DMS153 treated with DMSO at 0.1 percent for 48 hours (cell line): ENCODE measurements at regions not wholly inside any gene's neighbourhood (a gene's known extent, or its start where the extent isn't known, plus 50 kb on each side); places are given as distances from the start of the nearest gene placed in this dataset.
"Not testable (repeated sequence)": the region's sequence is repeated elsewhere in the genome, so short reads cannot be mapped to it uniquely, and the experiment has no call there.

Source experiments
- DNase-seq: peaks from one replicate; lab custom pipeline; 2025; ENCODE audit not compliant: unreplicated experiment; lab: John Stamatoyannopoulos, UW

- no peak for DNase-seq
Observed at GRCh38 chr1:67908250-67908936, 75.1 kb upstream of the GNG12 start.

- DNase-seq: not testable (repeated sequence)
Observed at GRCh38 chr1:67907467-67907866, 74.2 kb upstream of the GNG12 start.

GRCh38 chr1:67906015-67906414 lies 72.7 kb upstream of the GNG12 start:
- DNase-seq: not testable (repeated sequence)

GRCh38 chr1:67902546-67903223 lies 69.4 kb upstream of the GNG12 start:
- not testable (repeated sequence) for DNase-seq

GRCh38 chr1:67898033-67898726 lies 64.9 kb upstream of the GNG12 start:
- no peak for DNase-seq

- DNase-seq: no peak
Observed at GRCh38 chr1:67897270-67897949, 64.1 kb upstream of the GNG12 start.

- DNase-seq: no peak
Observed at GRCh38 chr1:67896826-67897225, 63.6 kb upstream of the GNG12 start.

GRCh38 chr1:67894981-67895735 lies 61.9 kb upstream of the GNG12 start:
- DNase-seq: no peak

GRCh38 chr1:67893126-67893495 lies 59.8 kb upstream of the GNG12 start:
- DNase-seq: no peak

GRCh38 chr1:67892476-67893125 lies 59.3 kb upstream of the GNG12 start:
- DNase-seq: no peak

GRCh38 chr1:67890857-67891256 lies 57.6 kb upstream of the GNG12 start:
- no peak for DNase-seq

- no peak for DNase-seq
Observed at GRCh38 chr1:67889953-67890567, 56.8 kb upstream of the GNG12 start.

GRCh38 chr1:67889466-67889865 lies 56.2 kb upstream of the GNG12 start:
- no peak for DNase-seq

GRCh38 chr1:67888216-67889106 lies 55.2 kb upstream of the GNG12 start:
- no peak for DNase-seq

GRCh38 chr1:67887146-67887545 lies 53.9 kb upstream of the GNG12 start:
- DNase-seq: no peak

GRCh38 chr1:67886076-67886475 lies 52.8 kb upstream of the GNG12 start:
- no peak for DNase-seq

- no peak for DNase-seq
Observed at GRCh38 chr1:67883069-67883468, 49.8 kb upstream of the GNG12 start.
